GM19467 (cell line): ENCODE measurements at regions not wholly inside any gene's neighbourhood (a gene's known extent, or its start where the extent isn't known, plus 50 kb on each side); places are given as distances from the start of the nearest gene placed in this dataset.

Experiments used
- ATAC-seq: cut with Tn5 transposase; IDR thresholded peaks from one replicate; pipeline ENCODE4 v1.9.1; 2021; ENCODE audit warnings: mild to moderate bottlenecking, moderate library complexity; ENCODE audit not compliant: unreplicated experiment

GRCh38 chr10:128934492-128934891 is 532.5 kb upstream of the MGMT start:
- no peak for ATAC-seq

GRCh38 chr10:128936392-128936791 is 530.6 kb upstream of the MGMT start:
- ATAC-seq: no peak

GRCh38 chr10:128938558-128938957 is 528.5 kb upstream of the MGMT start:
- ATAC-seq: no peak

- ATAC-seq: no peak
Observed at GRCh38 chr10:128940081-128940480, 527.0 kb upstream of the MGMT start.

- no peak for ATAC-seq
Observed at GRCh38 chr10:128943111-128943510, 523.9 kb upstream of the MGMT start.

- ATAC-seq: no peak
Observed at GRCh38 chr10:128945398-128945797, 521.6 kb upstream of the MGMT start.

GRCh38 chr10:128950159-128950915 is 516.7 kb upstream of the MGMT start:
- ATAC-seq: no peak

- ATAC-seq: no peak
Observed at GRCh38 chr10:128950916-128951275, 516.1 kb upstream of the MGMT start.

- no peak for ATAC-seq
Observed at GRCh38 chr10:128952856-128953255, 514.2 kb upstream of the MGMT start.

- no peak for ATAC-seq
Observed at GRCh38 chr10:128956149-128956548, 510.9 kb upstream of the MGMT start.

GRCh38 chr10:128957221-128957620 is 509.8 kb upstream of the MGMT start:
- no peak for ATAC-seq

GRCh38 chr10:128958834-128959690 is 508.0 kb upstream of the MGMT start:
- ATAC-seq: no peak

- ATAC-seq: no peak
Observed at GRCh38 chr10:128959746-128960145, 507.3 kb upstream of the MGMT start.

- no peak for ATAC-seq
Observed at GRCh38 chr10:128960517-128960916, 506.5 kb upstream of the MGMT start.

GRCh38 chr10:128962182-128962581 is 504.9 kb upstream of the MGMT start:
- no peak for ATAC-seq

- ATAC-seq: no peak
Observed at GRCh38 chr10:128963211-128964099, 503.6 kb upstream of the MGMT start.

GRCh38 chr10:128964100-128964403 is 503.0 kb upstream of the MGMT start:
- no peak for ATAC-seq

GRCh38 chr10:128967980-128968756 is 498.9 kb upstream of the MGMT start:
- ATAC-seq: no peak

GRCh38 chr10:128969551-128969950 is 497.5 kb upstream of the MGMT start:
- no peak for ATAC-seq

GRCh38 chr10:128971374-128972035 is 495.5 kb upstream of the MGMT start:
- no peak for ATAC-seq
